Smooth muscle cell (in vitro differentiated cells): ENCODE measurements at regions not wholly inside any gene's neighbourhood (a gene's known extent, or its start where the extent isn't known, plus 50 kb on each side); places are given as distances from the start of the nearest gene placed in this dataset.

Experiments used
- DNase-seq: peaks from one replicate; lab custom pipeline; 2025; ENCODE audit not compliant: unreplicated experiment; lab: John Stamatoyannopoulos, UW
- H2AFZ ChIP-seq: fragments of 200-600 bp; sonication (generic); 2 replicates; pipeline ENCODE4 v1.6.0; 2016; ENCODE audit warnings: antibody characterized with exemption, low read depth, mild to moderate bottlenecking
- H3F3A ChIP-seq: fragments of 200-600 bp; sonication (generic); 2 replicates; pipeline ENCODE4 v1.6.0; 2017; ENCODE audit warnings: antibody characterized with exemption, low read depth
- H3K27ac ChIP-seq: fragments of 200-600 bp; sonication (generic); 2 replicates; pipeline ENCODE4 v1.5.1; 2016; ENCODE audit warnings: low read depth, mild to moderate bottlenecking
- H3K27me3 ChIP-seq: fragments of 200-600 bp; sonication (generic); 2 replicates; pipeline ENCODE4 v1.6.1; 2016; ENCODE audit warnings: low read depth, mild to moderate bottlenecking
- H3K36me3 ChIP-seq: fragments of 200-600 bp; sonication (generic); 2 replicates; pipeline ENCODE4 v1.5.1; 2016; ENCODE audit warnings: low read depth
- H3K4me1 ChIP-seq: fragments of 200-600 bp; sonication (generic); 2 replicates; pipeline ENCODE4 v1.5.1; 2016; ENCODE audit warnings: low read depth
- H3K4me2 ChIP-seq: fragments of 200-600 bp; sonication (generic); 2 replicates; pipeline ENCODE4 v1.6.0; 2016; ENCODE audit warnings: mild to moderate bottlenecking
- H3K4me3 ChIP-seq: fragments of 200-600 bp; sonication (generic); 2 replicates; pipeline ENCODE4 v1.5.1; 2016; ENCODE audit warnings: mild to moderate bottlenecking
- H3K79me2 ChIP-seq: fragments of 200-600 bp; sonication (generic); 2 replicates; pipeline ENCODE4 v1.6.0; 2016; ENCODE audit warnings: low read depth, mild to moderate bottlenecking
- H3K9ac ChIP-seq: fragments of 200-600 bp; sonication (generic); 2 replicates; pipeline ENCODE4 v1.6.0; 2016; ENCODE audit warnings: low read depth
- H3K9me3 ChIP-seq: fragments of 200-600 bp; sonication (generic); replicated peaks from 2 replicates; pipeline ENCODE4 v1.5.1; 2016; ENCODE audit warnings: low read depth
- H4K20me1 ChIP-seq: fragments of 200-600 bp; sonication (generic); 2 replicates; pipeline ENCODE4 v1.6.0; 2016; ENCODE audit warnings: low read depth
- WGBS: methylation state at CpG from one replicate; pipeline ENCODE4 v1.1.7; 2016; ENCODE audit warnings: low lambda C conversion rate; 5-methylcytosine and 5-hydroxymethylcytosine counted together
- TF ChIP-seq, protein P1 (sequence below): fragments of 200-600 bp; sonication (generic); IDR thresholded peaks from 2 replicates; pipeline ENCODE4 v1.5.1; 2017; ENCODE audit warnings: borderline replicate concordance, mild to moderate bottlenecking, antibody characterized with exemption; ENCODE audit not compliant: insufficient read depth, poor library complexity, severe bottlenecking

DNA sequence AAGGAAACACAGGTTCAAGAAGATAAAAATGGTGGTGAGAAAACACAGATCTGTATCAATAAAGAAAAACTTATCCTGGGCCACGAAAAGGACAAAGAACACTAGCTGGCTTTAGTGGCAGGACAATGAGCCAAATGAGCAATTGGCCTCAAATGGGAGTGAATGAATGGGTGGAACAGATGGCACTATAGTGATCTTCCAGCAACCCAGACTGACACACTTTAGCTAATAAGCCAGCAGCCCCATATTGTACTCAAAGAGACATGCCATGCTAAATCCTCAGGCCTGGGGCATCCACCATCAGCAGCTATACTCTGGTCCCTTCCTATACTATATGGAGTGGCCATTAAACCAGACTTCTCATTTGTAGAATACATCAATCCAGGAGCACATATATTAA lies 60.0 kb upstream of the GADL1 start:
- Histone ChIP-seq H3K27me3 (no peaks in the 10 kb centered on the region), H3K36me3 (no peaks in the 10 kb centered on the region), H3K79me2 (no peaks in the 10 kb centered on the region), H3K4me3 (no peak overlapping the region), H3K4me2 (no peak overlapping the region), H4K20me1 (no peaks in the 10 kb centered on the region), H2AFZ (no peak overlapping the region), H3K4me1 (no peaks in the 10 kb centered on the region), H3K27ac (no peak overlapping the region), H3K9me3 (peaks cover 6% of the 10 kb centered on the region), H3F3A (no peaks in the 10 kb centered on the region), H3K9ac (no peak overlapping the region)
- DNase-seq, result no peak
- TF ChIP-seq, protein P1, sequence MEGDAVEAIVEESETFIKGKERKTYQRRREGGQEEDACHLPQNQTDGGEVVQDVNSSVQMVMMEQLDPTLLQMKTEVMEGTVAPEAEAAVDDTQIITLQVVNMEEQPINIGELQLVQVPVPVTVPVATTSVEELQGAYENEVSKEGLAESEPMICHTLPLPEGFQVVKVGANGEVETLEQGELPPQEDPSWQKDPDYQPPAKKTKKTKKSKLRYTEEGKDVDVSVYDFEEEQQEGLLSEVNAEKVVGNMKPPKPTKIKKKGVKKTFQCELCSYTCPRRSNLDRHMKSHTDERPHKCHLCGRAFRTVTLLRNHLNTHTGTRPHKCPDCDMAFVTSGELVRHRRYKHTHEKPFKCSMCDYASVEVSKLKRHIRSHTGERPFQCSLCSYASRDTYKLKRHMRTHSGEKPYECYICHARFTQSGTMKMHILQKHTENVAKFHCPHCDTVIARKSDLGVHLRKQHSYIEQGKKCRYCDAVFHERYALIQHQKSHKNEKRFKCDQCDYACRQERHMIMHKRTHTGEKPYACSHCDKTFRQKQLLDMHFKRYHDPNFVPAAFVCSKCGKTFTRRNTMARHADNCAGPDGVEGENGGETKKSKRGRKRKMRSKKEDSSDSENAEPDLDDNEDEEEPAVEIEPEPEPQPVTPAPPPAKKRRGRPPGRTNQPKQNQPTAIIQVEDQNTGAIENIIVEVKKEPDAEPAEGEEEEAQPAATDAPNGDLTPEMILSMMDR, result no peak
- WGBS, result 97% methylated on average over 1 of the region's 1 CpG

DNA sequence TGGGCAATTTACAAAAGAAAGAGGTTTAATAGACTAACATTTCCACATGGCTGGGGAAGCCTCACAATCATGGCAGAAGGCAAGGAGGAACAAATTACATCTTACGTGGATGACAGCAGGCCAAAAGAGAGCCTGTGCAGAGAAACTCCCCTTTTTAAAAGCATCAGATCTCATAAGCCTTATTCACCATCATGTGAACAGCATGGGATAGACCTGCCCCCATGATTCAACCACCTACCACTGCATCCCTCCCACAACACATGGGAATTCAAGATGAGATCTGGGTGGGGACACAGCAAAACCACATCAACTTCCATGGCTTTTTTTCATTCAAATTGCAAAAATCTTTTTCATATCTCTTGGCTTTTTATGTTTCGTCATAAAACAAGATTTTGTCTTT lies 67.6 kb upstream of the GADL1 start:
- H3K4me1 ChIP-seq, result no peaks in the 10 kb centered on the region
- H3K36me3 ChIP-seq, result no peaks in the 10 kb centered on the region
- H2AFZ ChIP-seq, result no peak overlapping the region
- H3K27ac ChIP-seq, result no peak overlapping the region
- H4K20me1 ChIP-seq, result no peaks in the 10 kb centered on the region
- no peak for DNase-seq
- H3K4me3 ChIP-seq, result no peak overlapping the region
- H3K4me2 ChIP-seq, result no peak overlapping the region
- TF ChIP-seq, protein P1, result no peak
- no peaks in the 10 kb centered on the region for H3F3A ChIP-seq
- peaks cover 6% of the 10 kb centered on the region for H3K9me3 ChIP-seq
- H3K79me2 ChIP-seq, result no peaks in the 10 kb centered on the region
- no peak overlapping the region for H3K9ac ChIP-seq
- H3K27me3 ChIP-seq, result no peaks in the 10 kb centered on the region
- WGBS, result 93% methylated on average over 2 of the region's 2 CpGs

DNA sequence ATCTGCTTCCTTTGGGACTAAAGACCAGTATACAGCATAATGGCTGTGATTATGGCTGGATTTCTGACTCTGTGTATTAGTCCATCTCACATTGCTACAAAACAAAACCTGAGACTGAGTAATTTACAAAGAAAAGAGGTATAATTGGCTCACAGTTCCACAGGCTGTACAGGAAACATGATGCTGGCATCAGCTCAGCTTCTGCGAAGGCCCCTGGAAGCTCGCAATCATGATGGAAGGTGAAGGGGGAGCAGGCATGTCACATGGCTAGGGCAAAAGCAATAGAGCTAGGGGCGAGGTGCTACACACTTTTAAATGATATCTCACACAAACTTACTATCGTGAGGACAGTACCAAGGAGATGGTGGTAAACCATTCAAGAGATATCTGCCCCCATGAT lies 68.0 kb upstream of the GADL1 start:
- H3K9me3 ChIP-seq, result peaks cover 6% of the 10 kb centered on the region
- no peaks in the 10 kb centered on the region for H3K27me3 ChIP-seq
- H3K4me1 ChIP-seq, result no peaks in the 10 kb centered on the region
- WGBS, result 99% methylated on average over 4 of the region's 4 CpGs
- no peaks in the 10 kb centered on the region for H3F3A ChIP-seq
- TF ChIP-seq, protein P1, result no peak
- no peaks in the 10 kb centered on the region for H4K20me1 ChIP-seq
- H3K9ac ChIP-seq, result no peak overlapping the region
- H3K79me2 ChIP-seq, result no peaks in the 10 kb centered on the region
- no peak overlapping the region for H3K27ac ChIP-seq
- H3K4me3 ChIP-seq, result no peak overlapping the region
- H2AFZ ChIP-seq, result no peak overlapping the region
- no peak overlapping the region for H3K4me2 ChIP-seq
- no peaks in the 10 kb centered on the region for H3K36me3 ChIP-seq
- no peak for DNase-seq

DNA sequence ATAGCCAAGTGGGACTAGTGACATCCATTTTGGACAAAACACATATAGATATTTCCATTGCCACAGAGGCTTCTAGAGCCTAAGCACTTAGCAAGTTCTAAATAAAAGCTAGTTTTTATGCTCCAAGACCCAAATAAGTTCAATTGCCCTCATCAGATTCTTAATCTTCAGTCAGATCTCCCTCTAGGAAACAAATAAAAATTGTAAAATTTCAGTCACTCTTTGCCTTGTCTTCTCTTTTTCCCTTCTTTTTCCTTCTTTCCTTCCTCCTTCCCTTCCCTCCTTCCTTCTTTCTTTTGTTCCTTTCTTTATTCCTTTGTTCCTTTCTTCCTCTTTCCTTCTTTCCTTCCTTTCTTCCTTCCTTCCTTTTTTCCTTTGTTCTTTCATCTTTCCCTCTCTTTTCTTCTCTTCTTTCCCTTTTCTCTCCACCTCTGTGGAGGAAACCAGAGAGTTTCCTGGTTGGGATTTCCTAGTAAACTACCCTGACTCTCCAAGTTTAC lies 68.8 kb upstream of the GADL1 start:
- TF ChIP-seq, protein P1, result no peak
- H2AFZ ChIP-seq, result no peak overlapping the region
- peaks cover 6% of the 10 kb centered on the region for H3K9me3 ChIP-seq
- no peaks in the 10 kb centered on the region for H3K27me3 ChIP-seq
- DNase-seq, result no peak
- H3K4me1 ChIP-seq, result no peaks in the 10 kb centered on the region
- H3K36me3 ChIP-seq, result no peaks in the 10 kb centered on the region
- no peak overlapping the region for H3K4me2 ChIP-seq
- no peak overlapping the region for H3K9ac ChIP-seq
- no peak overlapping the region for H3K4me3 ChIP-seq
- H4K20me1 ChIP-seq, result no peaks in the 10 kb centered on the region
- H3F3A ChIP-seq, result no peaks in the 10 kb centered on the region
- H3K27ac ChIP-seq, result no peak overlapping the region
- no peaks in the 10 kb centered on the region for H3K79me2 ChIP-seq
